Activated CD8-positive, alpha-beta T cell treated with anti-CD3 and anti-CD28 coated beads, Interleukin-2, amount 10 ng/mL, durations not matched to agents 7 days and 5 days (primary cell): ENCODE measurements at regions not wholly inside any gene's neighbourhood (a gene's known extent, or its start where the extent isn't known, plus 50 kb on each side); places are given as distances from the start of the nearest gene placed in this dataset.
"Not testable (repeated sequence)": the region's sequence is repeated elsewhere in the genome, so short reads cannot be mapped to it uniquely, and the experiment has no call there.

Experiments
- ATAC-seq: fragments of 150-1000 bp; cut with Tn5 transposase; one replicate; pipeline ENCODE4 v1.10.0; 2021; ENCODE audit warnings: moderate library complexity
- CTCF ChIA-PET: fragments of 350-600 bp; sonication (Branson Sonifier 250); formaldehyde crosslinking; loops from one replicate; lab custom pipeline; 2021; ENCODE audit warnings: antibody characterized with exemption; lab: Charles Lee
- POLR2A ChIA-PET: fragments of 350-600 bp; sonication (Branson Sonifier 250); formaldehyde crosslinking; loops from one replicate; lab custom pipeline; 2021; ENCODE audit warnings: antibody characterized with exemption; lab: Charles Lee
- DNase-seq: peaks from one replicate; pipeline ENCODE4 v3.0.0-alpha.2; 2020
- H3K27ac Mint-ChIP-seq: one replicate; pipeline ENCODE4 v1.8.0; 2021; ENCODE audit warnings: mild to moderate bottlenecking, mixed read lengths
- H3K27me3 Mint-ChIP-seq: one replicate; pipeline ENCODE4 v1.8.0; 2021; ENCODE audit warnings: low read depth, mixed read lengths
- H3K36me3 Mint-ChIP-seq: one replicate; pipeline ENCODE4 v1.8.0; 2021; ENCODE audit warnings: low read depth, mixed read lengths
- H3K4me1 Mint-ChIP-seq: one replicate; pipeline ENCODE4 v1.8.0; 2021; ENCODE audit warnings: low read depth, mixed read lengths
- H3K4me3 Mint-ChIP-seq: one replicate; pipeline ENCODE4 v1.8.0; 2021; ENCODE audit warnings: mild to moderate bottlenecking, mixed read lengths
- H3K9me3 Mint-ChIP-seq: one replicate; pipeline ENCODE4 v1.8.0; 2022; ENCODE audit warnings: mixed read lengths; ENCODE audit not compliant: insufficient read depth

DNA sequence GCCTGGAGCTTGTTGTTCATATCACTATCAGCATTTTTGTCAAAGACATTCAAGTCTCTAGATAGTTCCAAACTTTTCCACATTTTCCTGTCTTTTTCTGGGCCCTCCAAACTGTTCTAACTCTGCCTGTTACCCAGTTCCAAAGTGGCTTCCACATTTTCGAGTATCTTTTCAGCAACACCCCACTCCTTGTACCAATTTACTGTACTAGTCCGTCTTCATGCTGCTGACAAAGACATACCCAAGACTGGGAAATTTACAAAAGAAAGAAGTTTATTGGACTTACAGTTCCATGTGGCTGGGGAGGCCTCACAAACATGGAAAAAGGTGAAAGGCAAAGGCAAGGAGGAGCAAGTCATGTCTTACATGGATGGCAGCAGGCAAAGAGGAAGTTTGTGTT, 575.2 kb upstream of the ACVR2A start:
- H3K36me3 Mint-ChIP-seq, H3K4me3 Mint-ChIP-seq, CTCF ChIA-PET, H3K27me3 Mint-ChIP-seq, DNase-seq, ATAC-seq, H3K27ac Mint-ChIP-seq, POLR2A ChIA-PET, H3K4me1 Mint-ChIP-seq: not testable (repeated sequence)
- peaks cover 19% of the 10 kb centered on the region for H3K9me3 Mint-ChIP-seq

DNA sequence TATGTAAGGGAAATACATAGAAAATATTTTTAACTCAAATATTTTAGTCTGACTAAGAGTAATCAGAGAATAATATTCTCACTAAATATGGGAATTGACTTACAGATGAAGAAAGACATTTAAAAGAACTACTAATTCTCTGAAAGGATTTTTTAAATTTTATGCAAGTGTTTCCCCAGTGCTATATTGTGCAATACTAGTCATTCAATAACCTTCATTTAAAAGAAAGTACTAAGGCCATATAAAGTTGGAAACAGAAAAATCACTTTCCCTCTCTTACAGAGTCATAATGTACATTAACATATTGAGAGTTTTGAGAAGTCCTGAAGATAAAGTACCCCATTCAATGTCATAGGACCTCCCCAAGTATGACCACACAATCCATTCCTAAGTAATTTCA, 584.6 kb upstream of the ACVR2A start:
- ATAC-seq (no peak), DNase-seq (no peak)
- Mint-ChIP-seq H3K4me1 (no peaks in the 10 kb centered on the region), H3K27ac (no peak overlapping the region), H3K9me3 (no peaks in the 10 kb centered on the region), H3K4me3 (no peak overlapping the region), H3K36me3 (no peaks in the 10 kb centered on the region), H3K27me3 (no peaks in the 10 kb centered on the region)
- CTCF ChIA-PET: no interaction called here
- POLR2A ChIA-PET: no interaction called here

DNA sequence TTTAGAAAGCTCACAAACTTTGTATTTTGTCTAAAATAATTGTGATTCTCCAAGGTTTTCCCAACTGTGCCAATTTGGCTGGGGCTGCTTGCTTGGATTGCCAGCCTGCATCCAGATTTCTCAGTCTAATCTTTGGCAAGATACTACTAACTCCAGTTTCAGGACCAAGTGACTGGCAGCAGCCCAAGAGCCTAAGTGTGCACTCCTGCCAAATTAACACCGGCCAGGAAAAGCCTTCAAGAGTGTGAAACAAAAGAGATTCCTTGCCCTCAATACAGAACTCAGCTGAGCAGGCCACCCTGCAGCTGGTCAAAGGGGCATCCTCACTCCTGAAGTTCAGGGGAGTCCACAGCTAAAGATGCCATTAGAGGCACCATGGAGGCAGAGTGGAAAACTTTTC, 589.0 kb upstream of the ACVR2A start:
- Mint-ChIP-seq H3K4me3 (no peak overlapping the region), H3K27ac (no peak overlapping the region), H3K9me3 (peaks cover 9% of the 10 kb centered on the region), H3K4me1 (no peaks in the 10 kb centered on the region), H3K27me3 (no peaks in the 10 kb centered on the region), H3K36me3 (no peaks in the 10 kb centered on the region)
- POLR2A ChIA-PET: no interaction called here
- DNase-seq (no peak), ATAC-seq (no peak)
- CTCF ChIA-PET: no interaction called here

DNA sequence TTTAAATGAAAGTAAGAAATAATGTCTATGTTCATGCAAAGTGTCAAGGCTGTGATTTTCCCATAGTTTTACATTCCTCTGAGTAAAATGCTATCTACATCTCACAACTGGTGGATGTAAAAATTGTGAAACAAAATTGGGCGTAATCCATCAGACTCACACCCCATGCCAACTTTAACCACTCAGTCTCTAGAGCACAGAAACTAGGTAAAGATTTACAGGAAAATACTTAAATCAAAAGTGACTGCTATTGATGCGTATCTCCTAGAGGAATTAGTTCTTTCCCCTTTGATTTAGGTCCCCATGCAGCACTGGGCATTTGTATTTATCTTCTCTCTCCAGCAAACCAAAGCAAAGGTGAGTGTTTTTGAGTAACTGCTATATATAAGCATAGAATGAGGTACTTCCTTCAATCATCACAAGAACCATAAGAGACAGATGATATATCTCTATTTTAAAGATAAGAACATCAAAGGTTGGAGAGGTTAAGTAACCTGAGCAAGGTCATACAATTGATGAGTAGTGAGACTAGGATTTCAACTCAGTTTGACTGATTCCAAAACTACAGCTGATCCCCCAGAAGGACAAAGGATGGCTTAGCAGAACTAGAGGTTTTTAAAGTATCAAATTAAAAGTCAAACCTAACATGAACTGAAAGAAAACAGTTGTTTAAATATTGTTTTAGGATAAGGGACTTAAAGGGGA, 594.0 kb upstream of the ACVR2A start:
- no peak for ATAC-seq
- Mint-ChIP-seq H3K27ac (no peak overlapping the region), H3K36me3 (no peaks in the 10 kb centered on the region), H3K4me1 (no peaks in the 10 kb centered on the region), H3K4me3 (no peak overlapping the region), H3K9me3 (peaks cover 9% of the 10 kb centered on the region), H3K27me3 (no peaks in the 10 kb centered on the region)
- DNase-seq: no peak
- CTCF ChIA-PET: no interaction called here
- POLR2A ChIA-PET: no interaction called here

DNA sequence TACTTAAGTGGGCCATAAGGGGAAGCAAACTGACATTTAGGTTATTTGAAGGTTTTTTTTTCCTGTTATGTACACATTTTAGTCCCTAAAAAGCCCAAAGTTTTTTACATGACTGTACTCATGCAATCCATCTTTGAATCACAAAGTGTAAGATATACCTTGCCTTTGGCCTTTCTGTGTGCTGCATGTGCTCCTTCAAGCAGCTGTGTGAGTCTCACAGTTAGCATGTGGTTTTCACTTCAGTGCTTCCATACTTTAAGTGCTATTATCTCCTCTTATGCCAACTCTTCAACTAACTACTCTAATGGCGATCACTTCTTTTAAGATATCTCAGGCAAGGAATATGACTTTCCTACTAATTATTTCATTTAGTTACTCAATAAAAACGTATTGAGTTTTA, 597.1 kb upstream of the ACVR2A start:
- Mint-ChIP-seq H3K4me3 (no peak overlapping the region), H3K27me3 (no peaks in the 10 kb centered on the region), H3K4me1 (no peaks in the 10 kb centered on the region), H3K9me3 (peaks cover 5% of the 10 kb centered on the region), H3K36me3 (no peaks in the 10 kb centered on the region), H3K27ac (no peak overlapping the region)
- POLR2A ChIA-PET: no interaction called here
- DNase-seq (no peak), ATAC-seq (no peak)
- CTCF ChIA-PET: no interaction called here

DNA sequence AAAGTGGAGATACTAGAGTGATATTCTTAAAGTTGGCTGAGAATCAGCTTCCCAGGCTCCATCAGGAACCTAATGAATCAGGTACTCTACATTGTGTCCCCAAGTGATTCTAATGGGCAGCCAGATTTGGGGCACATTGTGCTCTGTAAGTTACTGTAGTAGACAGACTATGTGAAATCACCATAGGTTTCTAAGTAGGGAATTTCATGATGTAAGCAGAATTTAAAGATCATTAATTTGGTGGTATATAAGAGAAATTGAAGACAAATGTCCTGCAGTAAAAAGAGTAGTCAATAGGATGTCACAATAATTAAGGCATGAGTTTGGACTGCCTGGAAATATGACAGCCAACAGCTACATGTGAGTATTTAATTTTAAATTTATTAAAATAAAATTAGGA, 602.4 kb upstream of the ACVR2A start:
- no peaks in the 10 kb centered on the region for H3K36me3 Mint-ChIP-seq
- CTCF ChIA-PET: no interaction called here
- POLR2A ChIA-PET: no interaction called here

DNA sequence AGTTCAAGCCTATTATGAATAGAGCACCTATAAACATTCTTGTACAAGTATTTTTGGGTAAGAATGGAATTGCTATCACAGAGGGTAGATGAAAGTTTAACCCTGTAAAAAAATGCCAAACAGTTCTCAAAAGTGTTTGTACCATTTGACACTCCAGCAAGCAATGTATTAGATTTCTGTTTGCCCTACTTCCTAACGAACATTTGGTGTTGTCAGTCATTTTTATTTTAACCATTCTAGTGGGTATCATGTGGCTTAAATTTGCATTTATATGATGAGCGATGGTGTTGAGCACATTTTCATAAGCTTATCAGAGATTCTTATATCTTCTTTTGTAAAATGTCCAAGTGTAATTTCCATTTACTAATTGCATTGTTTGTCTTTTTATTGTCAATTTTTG, 608.2 kb upstream of the ACVR2A start:
- no peaks in the 10 kb centered on the region for H3K9me3 Mint-ChIP-seq
- no peaks in the 10 kb centered on the region for H3K27me3 Mint-ChIP-seq
- DNase-seq (no peak), ATAC-seq (no peak)
- CTCF ChIA-PET: no interaction called here
- POLR2A ChIA-PET: no interaction called here
- H3K4me3 Mint-ChIP-seq: no peak overlapping the region
- no peaks in the 10 kb centered on the region for H3K36me3 Mint-ChIP-seq
- H3K4me1 Mint-ChIP-seq: no peaks in the 10 kb centered on the region
- H3K27ac Mint-ChIP-seq: no peak overlapping the region

More for the DNA sequence above, 602.4 kb upstream of the ACVR2A start:
- no peaks in the 10 kb centered on the region for H3K9me3 Mint-ChIP-seq
- ATAC-seq: no peak
- H3K27ac Mint-ChIP-seq: no peak overlapping the region
- no peak for DNase-seq
- no peaks in the 10 kb centered on the region for H3K27me3 Mint-ChIP-seq
- no peaks in the 10 kb centered on the region for H3K4me1 Mint-ChIP-seq
- no peak overlapping the region for H3K4me3 Mint-ChIP-seq

DNA sequence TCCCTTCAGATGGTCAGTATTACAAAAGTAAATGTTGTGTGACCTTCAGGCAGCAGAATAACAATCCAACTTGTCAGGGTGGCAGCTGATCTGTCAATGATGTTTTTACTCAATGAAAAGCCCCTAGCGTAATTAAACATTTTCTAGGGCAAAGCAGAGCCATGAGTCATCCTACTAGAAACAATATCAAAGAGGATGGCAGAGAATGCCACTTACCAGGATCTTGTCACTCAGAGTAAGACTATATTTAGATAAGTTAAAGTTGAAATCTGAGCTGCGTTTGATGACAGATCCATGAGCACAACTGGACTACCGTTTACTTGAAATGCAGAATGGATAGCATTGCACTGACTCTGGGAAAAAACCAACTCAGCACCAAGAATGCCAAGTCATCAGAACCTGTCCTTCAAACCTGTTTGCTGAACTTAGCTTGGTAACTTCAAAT, 612.6 kb upstream of the ACVR2A start:
- no peak for DNase-seq
- Mint-ChIP-seq H3K27ac (no peak overlapping the region), H3K27me3 (no peaks in the 10 kb centered on the region), H3K9me3 (peaks cover 4% of the 10 kb centered on the region), H3K4me3 (no peak overlapping the region), H3K4me1 (no peaks in the 10 kb centered on the region), H3K36me3 (no peaks in the 10 kb centered on the region)
- CTCF ChIA-PET: no interaction called here
- ATAC-seq: no peak
- POLR2A ChIA-PET: no interaction called here

DNA sequence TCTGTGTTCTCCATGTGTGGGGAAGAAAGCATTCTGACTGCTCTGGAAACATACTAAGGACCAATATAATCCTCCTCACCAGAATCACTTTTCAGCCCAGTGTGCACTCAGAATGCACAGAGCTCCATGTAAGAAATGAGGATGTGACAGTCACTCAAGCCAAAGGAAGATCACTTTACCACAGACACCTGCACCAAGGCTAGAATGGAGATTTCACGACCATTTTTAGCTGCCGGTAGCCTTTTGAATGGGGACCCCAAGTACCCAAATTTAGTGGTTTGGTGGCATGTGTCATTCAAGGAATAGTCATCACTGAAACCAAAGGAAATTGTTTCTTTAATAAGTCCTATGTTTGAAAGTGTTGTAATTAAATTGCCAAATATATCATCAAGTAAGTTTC, 613.2 kb upstream of the ACVR2A start:
- Mint-ChIP-seq H3K36me3 (no peaks in the 10 kb centered on the region), H3K27me3 (no peaks in the 10 kb centered on the region), H3K9me3 (peaks cover 4% of the 10 kb centered on the region), H3K4me1 (no peaks in the 10 kb centered on the region), H3K4me3 (no peak overlapping the region), H3K27ac (no peak overlapping the region)
- DNase-seq (no peak), ATAC-seq (no peak)
- ChIA-PET CTCF (no interaction called here), POLR2A (no interaction called here)

DNA sequence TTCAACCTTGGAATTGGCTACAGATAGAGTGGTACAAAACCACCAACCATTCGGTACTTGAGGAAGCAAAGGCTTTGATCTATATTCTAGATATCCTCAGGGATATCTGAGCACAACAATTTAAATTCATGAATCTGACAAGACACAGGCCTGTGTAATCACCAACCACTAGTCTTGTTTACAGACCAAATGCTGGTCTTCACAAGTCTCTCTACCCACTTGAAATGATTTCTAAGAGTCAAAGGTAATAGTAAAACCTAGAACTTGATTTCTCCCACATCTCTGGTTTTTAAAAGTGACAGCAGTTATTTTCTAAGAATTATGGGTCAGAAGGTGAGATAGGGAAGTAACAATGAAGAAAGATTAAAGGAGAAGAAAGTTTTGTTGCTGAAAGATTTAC, 613.7 kb upstream of the ACVR2A start:
- H3K4me1 Mint-ChIP-seq: no peaks in the 10 kb centered on the region
- no peak for DNase-seq
- no peaks in the 10 kb centered on the region for H3K27me3 Mint-ChIP-seq
- POLR2A ChIA-PET: no interaction called here
- peaks cover 4% of the 10 kb centered on the region for H3K9me3 Mint-ChIP-seq
- no peak overlapping the region for H3K4me3 Mint-ChIP-seq
- ATAC-seq: no peak
- no peaks in the 10 kb centered on the region for H3K36me3 Mint-ChIP-seq
- no peak overlapping the region for H3K27ac Mint-ChIP-seq
- CTCF ChIA-PET: no interaction called here

DNA sequence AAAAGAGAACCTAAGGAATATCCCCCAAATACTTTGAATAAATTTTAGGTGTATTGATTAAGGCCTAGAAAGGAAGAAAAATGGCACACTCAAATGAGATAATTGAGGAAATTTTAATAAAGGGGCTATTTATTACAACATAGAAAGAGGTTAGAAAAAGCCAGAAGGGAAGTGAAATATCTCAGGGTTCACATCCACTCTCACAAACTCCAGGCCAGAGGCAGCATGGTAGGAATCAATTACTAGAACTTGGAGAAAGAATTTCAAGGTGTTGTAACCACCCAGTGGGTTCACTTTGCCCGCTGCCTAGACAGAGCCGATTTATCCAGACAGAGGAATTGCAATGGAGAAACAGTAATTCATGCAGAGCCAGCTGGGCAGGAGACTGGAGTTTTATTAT, 617.5 kb upstream of the ACVR2A start:
- no peak overlapping the region for H3K4me3 Mint-ChIP-seq
- H3K27ac Mint-ChIP-seq: no peak overlapping the region
- no peaks in the 10 kb centered on the region for H3K36me3 Mint-ChIP-seq
- H3K9me3 Mint-ChIP-seq: peaks cover 6% of the 10 kb centered on the region
- ChIA-PET CTCF (no interaction called here), POLR2A (no interaction called here)
- H3K27me3 Mint-ChIP-seq: no peaks in the 10 kb centered on the region
- no peak for ATAC-seq
- no peaks in the 10 kb centered on the region for H3K4me1 Mint-ChIP-seq
- no peak for DNase-seq

DNA sequence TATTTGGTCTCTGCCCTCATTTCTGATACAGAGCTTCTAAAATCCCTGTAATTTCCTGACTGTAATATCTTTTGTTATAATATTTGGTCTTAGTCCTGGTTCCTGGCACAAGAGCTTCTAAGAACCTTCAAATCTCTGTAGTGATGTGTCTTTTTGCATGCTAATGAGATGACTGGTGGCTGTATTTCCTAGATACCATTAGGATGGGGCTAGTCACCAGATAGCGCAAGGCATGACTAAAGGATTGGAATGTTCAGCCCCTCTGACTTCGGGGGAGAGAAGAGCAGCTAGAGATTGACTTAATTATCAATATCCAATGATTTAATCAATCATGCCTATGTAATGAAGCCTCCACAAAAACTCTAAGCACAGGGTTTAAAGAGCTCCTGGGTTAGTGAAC, 620.8 kb upstream of the ACVR2A start:
- Mint-ChIP-seq H3K27ac (no peak overlapping the region), H3K4me1 (no peaks in the 10 kb centered on the region), H3K4me3 (no peak overlapping the region), H3K9me3 (peaks cover 15% of the 10 kb centered on the region), H3K36me3 (no peaks in the 10 kb centered on the region), H3K27me3 (no peaks in the 10 kb centered on the region)
- ATAC-seq (no peak), DNase-seq (no peak)
- ChIA-PET CTCF (no interaction called here), POLR2A (no interaction called here)

DNA sequence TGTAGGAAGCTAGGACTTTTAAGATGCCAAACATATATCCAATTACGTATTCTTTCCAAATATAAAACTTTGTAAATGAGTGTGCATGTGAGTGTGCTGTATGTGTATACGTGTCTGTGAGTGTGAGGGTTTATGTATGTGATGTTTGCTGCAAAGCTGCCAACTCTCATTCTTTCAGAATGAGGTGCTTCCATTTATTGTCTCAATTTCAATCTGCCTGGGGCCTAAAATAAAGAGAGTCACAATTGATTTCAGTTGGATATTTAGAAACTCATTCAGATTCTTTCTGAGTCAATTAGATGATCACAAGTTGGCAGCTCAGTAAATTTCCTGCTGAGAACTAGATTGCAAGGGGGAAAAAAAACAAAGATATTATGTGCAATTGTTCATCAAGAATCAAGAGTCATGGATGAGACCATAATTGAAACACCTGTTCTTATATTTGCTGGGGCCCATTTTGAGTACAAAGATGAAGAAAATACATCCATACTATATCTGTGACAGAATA, 621.2 kb upstream of the ACVR2A start:
- POLR2A ChIA-PET: no interaction called here
- no peaks in the 10 kb centered on the region for H3K36me3 Mint-ChIP-seq

More for the DNA sequence above, 621.2 kb upstream of the ACVR2A start:
- Mint-ChIP-seq H3K9me3 (peaks cover 15% of the 10 kb centered on the region), H3K4me1 (no peaks in the 10 kb centered on the region), H3K27me3 (no peaks in the 10 kb centered on the region), H3K4me3 (no peak overlapping the region), H3K27ac (no peak overlapping the region)
- CTCF ChIA-PET: no interaction called here
- no peak for DNase-seq
- ATAC-seq: no peak
